B cell (primary cell): ENCODE measurements at regions not wholly inside any gene's neighbourhood (a gene's known extent, or its start where the extent isn't known, plus 50 kb on each side); places are given as distances from the start of the nearest gene placed in this dataset.

Experiments used
- CTCF ChIP-seq: fragments of 200-600 bp; IDR thresholded peaks from one replicate; pipeline ENCODE4 v1.8.0; 2022; ENCODE audit warnings: antibody characterized with exemption, mild to moderate bottlenecking
- EZH2 ChIP-seq: IDR thresholded peaks from 2 replicates; pipeline ENCODE4 v1.6.1; 2012; ENCODE audit warnings: borderline replicate concordance, low read depth, mild to moderate bottlenecking, moderate library complexity, low read length; ENCODE audit not compliant: insufficient read depth, poor library complexity, severe bottlenecking

GRCh38 chr6:47905717-47906116 is 123.9 kb downstream of the OPN5 start:
- TF ChIP-seq CTCF (no peak), EZH2 (no peak)
